HL-60 (cell line): ENCODE measurements at regions not wholly inside any gene's neighbourhood (a gene's known extent, or its start where the extent isn't known, plus 50 kb on each side); places are given as distances from the start of the nearest gene placed in this dataset.

Source experiments
- CTCF ChIP-seq: IDR thresholded peaks from one replicate; pipeline ENCODE4 v1.5.1; 2011; ENCODE audit warnings: low read length, control low read depth, inconsistent platforms; ENCODE audit not compliant: insufficient read depth
- POLR2AphosphoS5 ChIP-seq: IDR thresholded peaks from 2 replicates; pipeline ENCODE4 v1.6.1; 2012; ENCODE audit warnings: low read depth
- REST ChIP-seq: IDR thresholded peaks from 2 replicates; pipeline ENCODE4 v1.6.1; 2012; ENCODE audit warnings: low read depth; ENCODE audit not compliant: insufficient replicate concordance

- no peak for TF ChIP-seq CTCF
- no peak for TF ChIP-seq POLR2AphosphoS5
- no peak for TF ChIP-seq REST
Observed at GRCh38 chr6:12601881-12602280, 114.7 kb upstream of the PHACTR1 start.
